Testis (tissue), 2 donors: ENCODE measurements at regions not wholly inside any gene's neighbourhood (a gene's known extent, or its start where the extent isn't known, plus 50 kb on each side); places are given as distances from the start of the nearest gene placed in this dataset.

Experiments
- DNase-seq: peaks from one replicate; pipeline ENCODE4 v3.0.0-alpha.2; 2019
- H3K27ac ChIP-seq, 2 donors: fragments of 200-600 bp; sonication (generic); one replicate each; pipeline ENCODE4 v1.5.1; 2019
- H3K27me3 ChIP-seq: fragments of 200-600 bp; sonication (generic); one replicate; pipeline ENCODE4 v1.5.1; 2019
- H3K36me3 ChIP-seq: fragments of 200-600 bp; sonication (generic); one replicate; pipeline ENCODE4 v1.5.1; 2017; ENCODE audit warnings: low read depth; ENCODE audit errors: missing control alignments
- H3K4me1 ChIP-seq: fragments of 200-600 bp; sonication (generic); one replicate; pipeline ENCODE4 v1.5.1; 2019
- H3K4me3 ChIP-seq, 2 donors: fragments of 200-600 bp; sonication (generic); one replicate each; pipeline ENCODE4 v1.5.1; 2017 to 2019
- H3K9me3 ChIP-seq: fragments of 200-600 bp; sonication (generic); one replicate; pipeline ENCODE4 v1.5.1; 2017
- CTCF ChIP-seq, 3 experiments: fragments of 450-650 bp in 2 of 3; fragments of 200-600 bp in 1 of 3; sonication (generic) in 1 of 3; IDR thresholded peaks; one replicate each; pipeline ENCODE4 v1.5.1; 2016 to 2019; ENCODE audit warnings: antibody characterized with exemption in 3 of 3, mild to moderate bottlenecking in 2 of 3, moderate library complexity in 1 of 3
- POLR2A ChIP-seq: fragments of 450-650 bp; IDR thresholded peaks from one replicate; pipeline ENCODE4 v1.6.1; 2017; ENCODE audit warnings: antibody characterized with exemption, mild to moderate bottlenecking, moderate library complexity
- WGBS, 2 donors: methylation state at CpG; one replicate each; pipeline ENCODE4 v1.1.5; 2018; 5-methylcytosine and 5-hydroxymethylcytosine counted together
- intact Hi-C: fragments of 100-400 bp; cut with DNase I; formaldehyde crosslinking; loops from one replicate; pipeline ENCODE4 v1.15.1; 2023; ENCODE audit warnings: low total_unique reads

- TF ChIP-seq POLR2A (no peak), CTCF (IDR thresholded peaks at IDR 0.05) (no peak)
- intact Hi-C loops = no loop called here
- 73 to 88% methylated on average over 2 of the region's 2 CpGs for WGBS, 2 donors
- H3K36me3 ChIP-seq = no peaks in the 10 kb centered on the region
- DNase-seq = no peak
- H3K4me1 ChIP-seq = no peaks in the 10 kb centered on the region
- H3K9me3 ChIP-seq = no peaks in the 10 kb centered on the region
- H3K4me3 ChIP-seq = no peak overlapping the region
- no peak overlapping the region for H3K27ac ChIP-seq
- no peaks in the 10 kb centered on the region for H3K27me3 ChIP-seq
Observed at GRCh38 chr13:74452881-74453280, 318.7 kb upstream of the KLF12 start.

- no peak for DNase-seq
- H3K27me3 ChIP-seq = no peaks in the 10 kb centered on the region
- no peaks in the 10 kb centered on the region for H3K4me1 ChIP-seq
- no peak overlapping the region for H3K27ac ChIP-seq
- intact Hi-C loops = no loop called here
- no peaks in the 10 kb centered on the region for H3K36me3 ChIP-seq
- no peak for TF ChIP-seq CTCF (IDR thresholded peaks at IDR 0.05)
- H3K4me3 ChIP-seq = no peak overlapping the region
- 24 to 40% methylated on average over 2 of the region's 2 CpGs for WGBS, 2 donors
- H3K9me3 ChIP-seq = no peaks in the 10 kb centered on the region
Observed at GRCh38 chr13:74452176-74452575, 318.0 kb upstream of the KLF12 start.

- Histone ChIP-seq H3K27ac (no peak overlapping the region), H3K4me3 (no peak overlapping the region), H3K9me3 (no peaks in the 10 kb centered on the region), H3K36me3 (no peaks in the 10 kb centered on the region), H3K4me1 (no peaks in the 10 kb centered on the region), H3K27me3 (no peaks in the 10 kb centered on the region)
- TF ChIP-seq POLR2A = no peak
- TF ChIP-seq CTCF (IDR thresholded peaks at IDR 0.05) = no peak
- no peak for DNase-seq
- intact Hi-C loops = no loop called here
- 47 to 52% methylated on average over 3 of the region's 3 CpGs for WGBS, 2 donors
Observed at GRCh38 chr13:74450964-74451363, 316.8 kb upstream of the KLF12 start.

- TF ChIP-seq CTCF (IDR thresholded peaks at IDR 0.05) = no peak
- TF ChIP-seq POLR2A = no peak
- intact Hi-C loops = no loop called here
- DNase-seq = no peak
- H3K36me3 ChIP-seq = no peaks in the 10 kb centered on the region
- WGBS, 2 donors = 93 to 98% methylated on average over 3 of the region's 3 CpGs
- H3K27ac ChIP-seq = no peak overlapping the region
- H3K4me1 ChIP-seq = no peaks in the 10 kb centered on the region
- no peak overlapping the region for H3K4me3 ChIP-seq
- no peaks in the 10 kb centered on the region for H3K9me3 ChIP-seq
- H3K27me3 ChIP-seq = no peaks in the 10 kb centered on the region
Observed at GRCh38 chr13:74450525-74450845, 316.3 kb upstream of the KLF12 start.

GRCh38 chr13:74449811-74450524 is 315.8 kb upstream of the KLF12 start:
- no peaks in the 10 kb centered on the region for H3K27me3 ChIP-seq
- no peak for TF ChIP-seq POLR2A
- TF ChIP-seq CTCF (IDR thresholded peaks at IDR 0.05) = no peak
- intact Hi-C loops = no loop called here
- no peaks in the 10 kb centered on the region for H3K36me3 ChIP-seq
- DNase-seq = no peak
- H3K27ac ChIP-seq = no peak overlapping the region
- no peaks in the 10 kb centered on the region for H3K9me3 ChIP-seq
- 86 to 90% methylated on average over 2 of the region's 2 CpGs for WGBS, 2 donors
- no peaks in the 10 kb centered on the region for H3K4me1 ChIP-seq
- no peak overlapping the region for H3K4me3 ChIP-seq
